Naive B cell (primary cell): ENCODE measurements at regions not wholly inside any gene's neighbourhood (a gene's known extent, or its start where the extent isn't known, plus 50 kb on each side); places are given as distances from the start of the nearest gene placed in this dataset.

Experiments used
- ATAC-seq, 2 donors: fragments of 150-1000 bp; cut with Tn5 transposase; 2 replicates each; pipeline ENCODE4 v1.10.0; 2021; ENCODE audit warnings: low read depth in 2 of 2, mild to moderate bottlenecking in 2 of 2, moderate library complexity in 2 of 2
- DNase-seq: peaks from one replicate; pipeline ENCODE4 v3.0.0; 2022
- H3K27ac Mint-ChIP-seq, 6 donors: one replicate each; pipeline ENCODE4 v1.8.0; 2020 to 2022; ENCODE audit warnings: mild to moderate bottlenecking in 6 of 6, mixed read lengths in 6 of 6, moderate library complexity in 5 of 6, inconsistent platforms in 2 of 6
- H3K27me3 Mint-ChIP-seq, 3 donors: one replicate each; pipeline ENCODE4 v1.8.0; 2021 to 2022; ENCODE audit warnings: mixed read lengths in 3 of 3, mild to moderate bottlenecking in 1 of 3
- H3K36me3 Mint-ChIP-seq, 2 donors: one replicate each; pipeline ENCODE4 v1.8.0; 2020 to 2022; ENCODE audit warnings: mixed read lengths in 2 of 2, inconsistent platforms in 1 of 2, mild to moderate bottlenecking in 1 of 2
- H3K4me1 Mint-ChIP-seq, 3 donors: one replicate each; pipeline ENCODE4 v1.8.0; 2020 to 2022; ENCODE audit warnings: mixed read lengths in 3 of 3, inconsistent platforms in 1 of 3, mild to moderate bottlenecking in 1 of 3, moderate library complexity in 1 of 3
- H3K4me3 Mint-ChIP-seq, 8 donors: one replicate each; pipeline ENCODE4 v1.8.0; 2020 to 2022; ENCODE audit warnings: mild to moderate bottlenecking in 8 of 8, mixed read lengths in 8 of 8, moderate library complexity in 8 of 8, inconsistent platforms in 2 of 8
- H3K9me3 Mint-ChIP-seq, 7 donors: one replicate each; pipeline ENCODE4 v1.8.0; 2020 to 2022; ENCODE audit warnings: mixed read lengths in 7 of 7, mild to moderate bottlenecking in 5 of 7, inconsistent platforms in 2 of 7, moderate library complexity in 1 of 7

DNA sequence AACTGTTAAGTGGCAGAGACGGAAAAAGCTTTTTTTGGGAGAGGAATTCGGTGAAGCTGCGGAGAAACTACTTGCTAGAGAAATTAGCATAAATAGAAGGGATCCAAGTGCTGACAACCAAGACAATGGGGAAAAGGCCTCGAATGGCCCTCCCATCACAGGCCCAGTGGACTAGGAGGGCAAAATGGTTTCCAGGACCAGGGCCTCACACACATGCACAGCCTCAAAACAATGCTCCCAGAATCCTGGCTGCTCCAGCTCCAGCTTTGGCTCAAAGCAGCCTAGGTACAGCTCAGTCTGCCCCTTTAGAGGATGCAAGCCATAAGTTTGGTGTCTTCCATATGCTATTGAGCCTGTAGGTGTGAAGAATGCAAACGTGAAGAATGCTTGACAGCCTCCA is 388.2 kb downstream of the OTOL1 start:
- peaks cover 0 to 6% of the 10 kb centered on the region in 2 donors for H3K36me3 Mint-ChIP-seq
- H3K27me3 Mint-ChIP-seq = no peaks in the 10 kb centered on the region
- no peak overlapping the region for H3K4me3 Mint-ChIP-seq
- no peak for ATAC-seq
- DNase-seq = no peak
- H3K4me1 Mint-ChIP-seq = no peaks in the 10 kb centered on the region
- peaks cover 2 to 32% (median 16%) of the 10 kb centered on the region in 7 donors for H3K9me3 Mint-ChIP-seq
- H3K27ac Mint-ChIP-seq = no peak overlapping the region

DNA sequence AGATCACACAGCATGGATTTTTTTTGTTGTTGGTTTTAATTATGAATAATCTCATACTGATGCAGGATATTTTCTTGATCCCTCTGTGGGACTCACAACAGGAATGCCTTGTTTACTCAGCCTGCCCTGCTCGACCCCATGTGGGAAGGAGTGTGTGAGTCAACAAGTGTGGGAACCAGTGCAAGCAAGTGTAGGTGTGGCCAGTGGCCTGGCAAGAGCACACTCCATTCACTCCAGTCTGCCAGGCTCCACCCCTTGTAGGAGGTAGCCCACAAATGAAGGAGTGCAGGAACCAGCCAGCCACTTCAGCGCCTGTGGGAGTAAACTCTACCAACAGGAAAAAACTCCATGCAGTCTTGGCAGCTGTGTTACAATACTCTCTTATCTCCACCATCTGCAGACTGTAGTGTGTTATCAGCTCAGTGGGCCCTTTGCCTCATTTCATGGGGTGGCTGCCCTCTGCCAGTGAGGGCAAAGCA is 393.6 kb downstream of the OTOL1 start:
- no peak for DNase-seq
- Mint-ChIP-seq H3K36me3 (no peaks in the 10 kb centered on the region), H3K4me3 (no peak overlapping the region), H3K4me1 (no peaks in the 10 kb centered on the region), H3K27me3 (no peaks in the 10 kb centered on the region), H3K9me3 (peaks cover 4 to 28% (median 11%) of the 10 kb centered on the region in 7 donors), H3K27ac (no peak overlapping the region)
- no peak for ATAC-seq

DNA sequence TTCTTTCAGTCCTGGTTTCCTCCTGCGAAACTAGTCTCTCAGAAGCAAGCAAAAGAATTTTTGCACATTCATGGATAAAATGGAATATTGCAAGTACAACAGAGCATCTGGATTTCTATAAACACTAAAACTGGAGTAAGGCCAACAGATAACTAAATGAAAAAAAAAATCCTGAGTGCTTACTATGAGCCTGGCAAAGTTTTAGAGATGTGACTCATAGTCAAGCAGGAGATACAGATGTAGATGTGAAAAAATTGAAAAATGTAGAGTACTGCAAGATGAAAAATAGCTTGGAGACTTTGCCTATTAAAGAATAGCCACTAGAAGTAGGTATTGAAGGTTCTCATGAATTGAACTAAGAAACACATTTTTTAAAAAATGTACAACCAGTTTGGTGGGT is 397.4 kb downstream of the OTOL1 start:
- Mint-ChIP-seq H3K4me1 (no peaks in the 10 kb centered on the region), H3K27me3 (no peaks in the 10 kb centered on the region), H3K27ac (no peak overlapping the region), H3K4me3 (no peak overlapping the region), H3K36me3 (no peaks in the 10 kb centered on the region), H3K9me3 (peaks cover under 1 to 17% (median 6%) of the 10 kb centered on the region in 7 donors)
- DNase-seq (no peak), ATAC-seq (no peak)

DNA sequence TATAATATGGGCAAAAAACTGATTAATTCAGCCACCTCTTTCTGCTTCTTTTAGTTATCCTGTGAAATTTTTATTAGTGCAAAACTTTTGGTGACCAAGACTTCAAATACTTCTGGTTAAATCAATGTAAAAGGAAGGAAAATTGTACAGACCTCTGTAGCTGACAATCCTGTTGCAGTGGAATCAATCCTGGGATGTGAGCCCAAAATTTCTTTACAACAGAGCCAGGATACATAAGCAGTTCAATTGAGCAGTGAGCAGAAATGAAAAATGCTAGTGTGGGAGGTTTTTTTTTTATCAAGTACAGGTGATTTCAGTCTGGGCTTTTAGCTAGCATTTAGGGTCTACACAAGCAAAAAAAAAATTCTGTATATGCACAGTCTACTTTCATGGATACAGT is 398.0 kb downstream of the OTOL1 start:
- Mint-ChIP-seq H3K4me3 (no peak overlapping the region), H3K27ac (no peak overlapping the region), H3K9me3 (peaks cover 0 to 16% (median 6%) of the 10 kb centered on the region in 7 donors), H3K27me3 (no peaks in the 10 kb centered on the region), H3K36me3 (no peaks in the 10 kb centered on the region), H3K4me1 (no peaks in the 10 kb centered on the region)
- no peak for DNase-seq
- no peak for ATAC-seq

DNA sequence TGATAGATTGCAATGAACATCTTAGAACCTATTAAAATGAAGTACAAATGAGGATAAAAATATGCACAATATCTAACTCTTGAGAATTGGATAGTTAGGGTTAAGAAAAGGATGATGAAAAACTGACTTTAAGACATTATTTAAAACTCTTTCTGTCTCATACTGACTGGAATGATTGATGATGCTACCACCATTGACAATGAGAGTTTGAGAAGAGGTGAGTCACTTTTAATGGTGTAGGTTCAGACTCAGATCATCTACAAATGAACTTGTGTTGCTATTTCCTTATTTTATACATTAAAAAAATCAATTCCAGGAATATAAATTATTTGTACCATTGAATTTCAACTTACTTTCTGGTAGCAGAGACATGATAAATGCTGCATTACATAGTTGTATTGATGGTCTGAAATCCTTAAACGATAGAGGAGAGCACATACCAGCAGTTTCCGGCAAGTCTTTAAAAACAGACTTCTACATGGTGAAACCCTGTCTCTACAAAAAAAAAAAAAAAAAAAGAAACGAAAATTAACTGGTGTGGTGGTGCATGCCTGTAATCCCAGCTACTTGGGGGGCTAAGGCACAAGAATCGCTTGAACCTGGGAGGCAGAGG is 409.0 kb downstream of the OTOL1 start:
- DNase-seq = no peak
- Mint-ChIP-seq H3K4me1 (no peaks in the 10 kb centered on the region), H3K4me3 (no peak overlapping the region), H3K36me3 (no peaks in the 10 kb centered on the region), H3K9me3 (peaks cover 0 to 2% (median 0%) of the 10 kb centered on the region in 7 donors), H3K27ac (no peak overlapping the region), H3K27me3 (no peaks in the 10 kb centered on the region)
- no peak for ATAC-seq

DNA sequence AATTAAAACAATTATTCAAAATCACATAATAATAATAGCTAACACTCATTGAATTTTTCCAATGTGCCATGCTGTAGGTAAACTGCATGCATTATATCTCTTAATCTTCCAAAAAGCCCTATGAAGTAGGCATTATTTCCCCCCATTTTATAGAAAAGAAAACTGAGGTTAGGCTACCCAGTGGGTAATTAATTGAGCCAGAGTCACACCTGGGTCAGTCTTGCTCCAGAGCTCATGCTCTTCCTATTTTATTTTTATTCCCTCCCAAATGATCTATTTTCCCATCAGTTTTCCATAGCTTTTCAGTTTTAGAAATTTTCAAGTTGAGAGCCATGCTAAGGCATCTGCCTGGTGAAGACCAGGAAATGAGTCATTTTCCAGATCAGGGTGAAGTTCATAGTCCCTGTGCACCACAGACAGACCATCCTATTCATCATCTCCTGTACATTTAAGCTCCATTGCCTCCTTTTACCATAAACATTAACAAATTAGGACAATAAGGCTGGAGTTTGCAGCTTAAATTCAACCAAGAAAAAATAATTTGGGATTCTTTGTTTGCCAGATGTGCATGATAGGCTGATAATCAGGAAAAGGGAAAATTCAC is 417.3 kb downstream of the OTOL1 start:
- Mint-ChIP-seq H3K27me3 (no peaks in the 10 kb centered on the region), H3K9me3 (peaks cover 0 to 4% (median 0%) of the 10 kb centered on the region in 7 donors), H3K4me3 (no peak overlapping the region), H3K36me3 (no peaks in the 10 kb centered on the region), H3K27ac (no peak overlapping the region), H3K4me1 (no peaks in the 10 kb centered on the region)
- ATAC-seq = no peak
- no peak for DNase-seq

DNA sequence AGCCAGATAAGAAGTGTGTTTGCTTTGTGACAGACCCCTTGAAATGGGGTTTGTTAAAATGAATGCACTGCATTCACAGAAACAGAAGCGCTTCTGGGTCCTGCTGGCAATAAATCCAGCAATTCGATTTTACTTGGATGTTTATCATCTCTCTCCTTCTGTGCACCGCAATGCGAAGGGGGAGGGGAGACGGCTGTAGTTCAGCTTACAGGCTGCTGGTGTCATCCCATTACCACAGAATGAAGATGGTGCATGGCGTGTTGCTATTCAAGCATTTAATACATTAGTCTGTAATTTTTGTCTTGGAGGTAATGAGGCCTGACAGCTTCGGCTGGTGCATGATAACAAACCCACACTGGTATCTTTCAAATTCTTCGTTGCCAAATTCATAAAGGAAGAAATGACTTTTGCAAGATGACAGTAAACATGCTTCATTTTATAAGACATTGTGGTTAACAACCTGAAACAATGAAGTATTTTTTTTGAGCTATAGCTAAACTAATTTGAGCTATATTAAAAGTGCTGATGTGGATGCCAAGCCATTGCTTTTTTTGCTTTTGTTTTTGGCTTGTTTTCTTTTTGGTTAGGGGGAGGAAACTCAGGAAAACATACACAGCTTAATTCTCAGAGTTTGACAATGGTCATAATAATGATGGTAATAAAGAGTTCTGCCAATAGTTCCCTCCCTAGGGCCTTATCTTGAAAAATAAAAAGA is 418.3 kb downstream of the OTOL1 start:
- Mint-ChIP-seq H3K27me3 (no peaks in the 10 kb centered on the region), H3K9me3 (peaks cover 0 to 9% (median 4%) of the 10 kb centered on the region in 7 donors), H3K27ac (no peak overlapping the region), H3K4me3 (no peak overlapping the region), H3K4me1 (no peaks in the 10 kb centered on the region), H3K36me3 (no peaks in the 10 kb centered on the region)
- no peak for DNase-seq
- no peak for ATAC-seq

DNA sequence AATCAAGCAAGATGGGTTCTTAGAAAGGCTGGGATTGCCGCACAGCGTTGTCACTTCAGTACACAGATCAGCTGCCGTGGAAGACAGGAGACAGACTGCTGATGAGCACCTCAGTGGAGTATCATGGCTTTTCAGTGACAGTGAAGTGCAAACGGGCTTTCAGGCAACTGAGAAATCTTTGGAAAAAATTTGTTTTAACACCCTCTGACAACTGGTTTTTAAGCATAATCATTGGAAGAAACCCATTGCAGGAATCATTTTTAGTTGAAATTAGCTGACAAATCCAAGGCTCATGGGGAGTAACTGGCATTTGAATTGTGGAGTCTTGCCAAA is 418.8 kb downstream of the OTOL1 start:
- DNase-seq (no peak), ATAC-seq (no peak)
- Mint-ChIP-seq H3K4me1 (no peaks in the 10 kb centered on the region), H3K36me3 (no peaks in the 10 kb centered on the region), H3K9me3 (peaks cover 0 to 10% (median 4%) of the 10 kb centered on the region in 7 donors), H3K27me3 (no peaks in the 10 kb centered on the region), H3K27ac (no peak overlapping the region), H3K4me3 (no peak overlapping the region)

DNA sequence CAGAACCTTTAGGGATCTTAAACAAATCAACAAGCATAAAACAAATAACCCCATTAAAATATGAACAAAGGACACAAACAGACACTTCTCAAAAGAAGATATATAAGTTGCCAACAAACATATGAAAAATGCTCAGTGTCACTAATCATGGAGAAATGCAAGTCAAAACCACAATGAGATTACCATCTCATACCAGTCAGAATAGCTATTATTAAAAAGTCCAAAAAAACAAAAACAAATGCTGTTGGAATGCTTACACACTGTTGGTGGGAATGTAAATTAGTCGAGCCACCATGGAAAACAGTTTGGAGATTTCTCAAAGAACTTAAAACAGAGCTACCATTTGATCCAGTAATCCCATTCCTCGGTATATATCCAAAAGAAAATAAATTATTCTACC is 423.6 kb downstream of the OTOL1 start:
- Mint-ChIP-seq H3K27me3 (no peaks in the 10 kb centered on the region), H3K4me1 (no peaks in the 10 kb centered on the region), H3K4me3 (no peak overlapping the region), H3K9me3 (peaks cover 3 to 12% (median 5%) of the 10 kb centered on the region in 7 donors), H3K27ac (no peak overlapping the region), H3K36me3 (no peaks in the 10 kb centered on the region)
- no peak for DNase-seq
- ATAC-seq = no peak

DNA sequence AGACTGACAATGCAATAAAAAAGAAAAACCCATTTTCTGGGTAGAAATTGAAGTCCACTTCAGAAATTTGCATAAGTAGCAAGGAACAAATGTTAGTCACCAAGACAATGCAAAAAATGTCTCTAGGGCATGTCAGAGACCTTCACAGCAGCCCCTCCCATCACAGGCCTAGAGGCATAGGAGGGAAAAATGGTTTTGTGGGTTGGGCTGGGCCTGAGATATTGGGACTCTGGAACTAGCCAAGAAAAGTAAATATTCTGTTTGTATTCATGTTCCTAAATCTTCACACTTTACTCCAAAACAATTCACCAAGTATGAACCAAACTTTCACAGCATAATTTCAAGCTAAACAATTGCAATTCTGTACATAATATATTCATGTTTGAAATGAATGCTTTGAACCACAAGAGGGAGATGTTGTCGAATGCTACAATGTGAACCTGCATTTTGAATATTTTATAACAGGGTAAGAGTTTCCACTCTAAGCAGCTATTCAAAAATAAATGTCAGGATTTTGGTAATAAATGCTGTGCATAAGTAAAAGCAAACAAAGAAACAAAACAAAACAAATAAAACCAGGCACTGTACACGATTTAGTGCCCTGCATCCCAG is 429.2 kb downstream of the OTOL1 start:
- Mint-ChIP-seq H3K27ac (no peak overlapping the region), H3K27me3 (no peaks in the 10 kb centered on the region), H3K4me3 (no peak overlapping the region), H3K9me3 (peaks cover 2 to 17% (median 6%) of the 10 kb centered on the region in 7 donors), H3K4me1 (no peaks in the 10 kb centered on the region), H3K36me3 (no peaks in the 10 kb centered on the region)
- DNase-seq = no peak
- ATAC-seq = no peak

DNA sequence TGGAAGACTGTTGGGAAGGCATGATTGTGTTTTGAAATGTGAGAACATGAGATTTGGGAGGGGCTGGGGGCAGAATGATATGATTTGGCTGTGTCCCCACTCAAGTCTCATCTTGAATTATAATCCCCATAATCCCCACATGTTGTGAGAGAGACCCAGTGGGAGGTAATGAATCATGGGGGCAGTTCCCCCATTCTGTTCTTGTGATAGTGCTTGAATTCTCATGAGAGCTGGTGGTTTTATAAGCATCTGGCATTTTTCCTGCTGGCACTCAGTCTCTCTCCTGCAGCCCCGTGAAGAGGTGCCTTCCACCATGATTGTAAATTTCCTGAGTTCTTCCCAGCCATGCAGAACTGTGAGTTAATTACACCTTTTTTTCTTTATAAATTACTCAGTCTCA is 430.5 kb downstream of the OTOL1 start:
- Mint-ChIP-seq H3K9me3 (peaks cover 0 to 17% (median 7%) of the 10 kb centered on the region in 7 donors), H3K4me1 (no peaks in the 10 kb centered on the region), H3K27ac (peak overlapping the region in 1 of 6 donors; percentile 74), H3K27me3 (no peaks in the 10 kb centered on the region), H3K4me3 (no peak overlapping the region), H3K36me3 (no peaks in the 10 kb centered on the region)
- no peak for ATAC-seq
- DNase-seq = no peak

DNA sequence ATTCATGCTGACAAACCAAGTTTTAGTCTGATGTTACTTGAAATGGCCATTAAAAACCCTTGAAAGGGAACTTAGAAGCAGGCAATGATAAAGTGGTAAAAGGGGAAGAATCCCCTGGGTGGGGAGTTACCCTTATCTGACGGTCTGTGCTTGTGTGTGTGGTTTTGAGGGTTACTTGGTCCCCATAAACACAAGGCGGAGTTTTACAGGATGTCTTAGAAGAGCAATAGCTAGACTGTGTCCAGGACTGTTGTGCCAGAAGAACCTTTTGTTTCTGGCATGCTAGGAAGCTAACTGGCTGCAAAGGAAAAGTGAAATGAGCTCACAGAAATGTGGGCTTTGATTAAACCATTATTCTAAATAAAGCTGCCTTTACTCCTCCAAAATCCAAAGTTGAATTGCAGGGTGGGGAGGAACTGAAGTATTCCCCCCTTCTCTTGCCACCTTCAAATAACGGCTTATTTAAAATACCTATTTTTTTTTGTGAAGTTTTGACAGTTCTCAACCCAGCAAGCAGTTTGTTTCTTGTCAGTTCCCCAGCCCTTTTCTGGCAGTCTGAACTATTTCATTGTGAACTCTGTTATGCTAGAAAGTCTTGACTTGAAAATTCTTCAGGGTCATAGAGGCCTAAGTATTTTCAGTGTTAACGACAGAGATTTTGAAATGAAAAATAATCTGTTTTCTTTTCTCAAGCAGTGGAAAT is 443.5 kb downstream of the OTOL1 start:
- H3K27ac Mint-ChIP-seq = no peak overlapping the region
- no peaks in the 10 kb centered on the region for H3K36me3 Mint-ChIP-seq
- H3K4me3 Mint-ChIP-seq = no peak overlapping the region
- H3K9me3 Mint-ChIP-seq = peaks cover 4 to 15% (median 13%) of the 10 kb centered on the region in 7 donors
- no peaks in the 10 kb centered on the region for H3K27me3 Mint-ChIP-seq
- ATAC-seq (no peak), DNase-seq (no peak)
- no peaks in the 10 kb centered on the region for H3K4me1 Mint-ChIP-seq

DNA sequence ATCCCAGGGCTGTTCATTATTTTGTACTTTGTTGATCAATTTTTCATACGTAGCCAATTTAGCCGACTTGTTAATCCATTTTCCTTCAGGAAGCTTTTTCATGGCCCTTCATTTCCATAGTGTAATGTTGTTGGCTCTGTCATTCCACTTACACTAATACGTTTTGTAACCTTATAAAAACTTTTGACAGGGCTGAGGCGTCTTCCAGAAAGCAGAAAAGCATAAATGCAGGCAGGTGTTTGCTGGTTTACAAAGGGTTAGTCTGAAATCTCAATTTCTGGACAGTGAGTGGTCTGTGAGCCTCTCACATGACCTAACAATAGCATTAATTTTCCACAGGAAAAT is 444.0 kb downstream of the OTOL1 start:
- Mint-ChIP-seq H3K36me3 (no peaks in the 10 kb centered on the region), H3K4me1 (no peaks in the 10 kb centered on the region), H3K27ac (no peak overlapping the region), H3K9me3 (peaks cover 4 to 15% (median 13%) of the 10 kb centered on the region in 7 donors), H3K27me3 (no peaks in the 10 kb centered on the region), H3K4me3 (no peak overlapping the region)
- no peak for DNase-seq
- ATAC-seq = no peak
